ENCODE measurements at regions not wholly inside any gene's neighbourhood (a gene's known extent, or its start where the extent isn't known, plus 50 kb on each side); places are given as distances from the start of the nearest gene placed in this dataset.

GRCh38 chr18:1412655-1413322 lies 508.1 kb downstream of the ADCYAP1 start:
- no peak for TF ChIP-seq CTCF (IDR thresholded peaks at IDR 0.05; ENCODE audit: control insufficient read depth, insufficient read depth, low read depth, low read length, missing control alignments)
- no peak for DNase-seq (ENCODE audit: low read depth)
- H3K4me3 ChIP-seq (ENCODE audit: control insufficient read depth, low read depth, low read length): no peak overlapping the region

- TF ChIP-seq CTCF (IDR thresholded peaks at IDR 0.05; ENCODE audit: control insufficient read depth, insufficient read depth, low read depth, low read length, missing control alignments): no peak
- DNase-seq (ENCODE audit: low read depth): no peak
- H3K4me3 ChIP-seq (ENCODE audit: control insufficient read depth, low read depth, low read length): no peak overlapping the region
Measured at GRCh38 chr18:1413323-1413675, 508.6 kb downstream of the ADCYAP1 start.

DNA sequence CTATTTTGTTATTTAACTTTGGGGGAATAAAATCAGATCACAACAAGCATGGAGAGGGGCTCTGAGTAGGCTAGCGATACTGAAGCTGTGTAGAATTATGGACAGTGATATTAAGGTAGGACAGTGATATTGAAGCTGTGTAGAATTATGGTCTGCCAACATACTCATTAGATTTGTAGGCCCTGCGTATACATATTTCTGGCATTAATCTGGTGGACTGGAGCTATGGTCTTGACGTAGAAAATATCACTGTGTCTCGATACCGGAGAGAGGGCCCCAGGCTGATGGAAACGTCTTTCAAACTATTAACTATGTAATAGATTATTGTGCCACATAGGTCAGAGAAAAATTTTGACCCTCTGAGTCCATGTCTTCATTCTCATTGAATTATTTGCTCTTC lies 511.4 kb downstream of the ADCYAP1 start:
- H3K4me3 ChIP-seq (ENCODE audit: control insufficient read depth, low read depth, low read length): no peak overlapping the region
- no peak for TF ChIP-seq CTCF (IDR thresholded peaks at IDR 0.05; ENCODE audit: control insufficient read depth, insufficient read depth, low read depth, low read length, missing control alignments)
- no peak for DNase-seq (ENCODE audit: low read depth)

DNA sequence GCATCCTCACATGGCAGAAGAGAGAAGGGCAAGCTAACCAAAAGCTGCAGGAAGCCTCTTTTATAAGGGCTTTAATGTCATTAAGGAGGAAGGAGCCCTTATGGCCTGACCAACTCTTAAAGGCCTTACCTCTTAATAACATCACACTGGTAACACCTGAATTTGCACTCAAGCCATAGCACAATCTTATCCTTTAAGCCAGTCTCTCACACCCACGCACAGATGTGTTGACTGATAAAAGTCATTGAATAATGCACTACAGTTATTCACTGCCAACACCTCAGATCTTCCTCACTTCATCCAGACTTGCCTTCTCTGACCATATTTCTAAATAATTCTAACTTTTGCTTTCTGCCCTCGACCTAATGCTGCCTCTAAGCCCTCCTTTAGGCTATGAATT lies 516.8 kb downstream of the ADCYAP1 start:
- no peak for TF ChIP-seq CTCF (IDR thresholded peaks at IDR 0.05; ENCODE audit: control insufficient read depth, insufficient read depth, low read depth, low read length, missing control alignments)
- H3K4me3 ChIP-seq (ENCODE audit: control insufficient read depth, low read depth, low read length): no peak overlapping the region
- DNase-seq (ENCODE audit: low read depth): no peak

DNA sequence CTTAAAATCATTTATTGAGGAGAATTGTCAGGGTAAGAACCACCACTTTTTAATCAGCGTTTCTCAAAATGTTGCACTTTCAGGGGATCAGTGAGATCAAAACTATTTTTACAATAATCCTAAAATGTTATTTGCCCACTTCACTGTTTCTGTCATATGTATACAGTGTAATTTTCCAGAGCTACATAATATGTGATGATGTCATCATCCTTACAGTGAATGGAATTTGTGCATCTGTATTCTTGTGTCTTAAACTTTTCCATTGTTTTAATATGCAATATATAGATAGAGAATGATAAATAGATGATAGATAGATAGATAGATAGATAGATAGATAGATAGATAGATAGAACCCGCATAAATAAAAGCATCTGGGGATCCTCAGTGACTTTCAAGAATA lies 518.0 kb downstream of the ADCYAP1 start:
- DNase-seq (ENCODE audit: low read depth): no peak
- no peak overlapping the region for H3K4me3 ChIP-seq (ENCODE audit: control insufficient read depth, low read depth, low read length)
- no peak for TF ChIP-seq CTCF (IDR thresholded peaks at IDR 0.05; ENCODE audit: control insufficient read depth, insufficient read depth, low read depth, low read length, missing control alignments)

- no peak for TF ChIP-seq CTCF (IDR thresholded peaks at IDR 0.05; ENCODE audit: control insufficient read depth, insufficient read depth, low read depth, low read length, missing control alignments)
- no peak for DNase-seq (ENCODE audit: low read depth)
- H3K4me3 ChIP-seq (ENCODE audit: control insufficient read depth, low read depth, low read length): no peak overlapping the region
Measured at GRCh38 chr18:1425679-1426078, 521.0 kb downstream of the ADCYAP1 start.

DNA sequence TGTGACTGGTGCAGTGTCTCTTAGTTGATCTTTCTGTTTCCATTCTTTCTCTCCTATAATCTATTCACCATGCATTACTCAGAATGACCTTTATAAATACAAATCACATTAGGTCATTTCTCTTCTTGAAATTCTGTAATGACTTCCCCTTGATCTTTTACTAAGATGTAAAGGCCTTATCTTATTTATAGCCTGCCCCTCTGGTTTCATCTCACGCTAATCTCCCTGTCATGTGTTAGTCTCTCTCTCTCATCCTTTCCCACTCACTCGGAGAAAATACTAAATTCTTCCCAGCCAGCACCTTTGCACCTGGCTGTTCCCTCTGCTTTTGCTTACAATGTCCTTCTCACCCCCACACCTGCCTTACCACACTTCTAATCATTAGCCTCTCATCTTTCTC lies 530.8 kb downstream of the ADCYAP1 start:
- H3K4me3 ChIP-seq (ENCODE audit: control insufficient read depth, low read depth, low read length): no peak overlapping the region
- DNase-seq (ENCODE audit: low read depth): no peak
- no peak for TF ChIP-seq CTCF (IDR thresholded peaks at IDR 0.05; ENCODE audit: control insufficient read depth, insufficient read depth, low read depth, low read length, missing control alignments)

All from AG09309 (cell line).